ENCODE measurements at regions not wholly inside any gene's neighbourhood (a gene's known extent, or its start where the extent isn't known, plus 50 kb on each side); places are given as distances from the start of the nearest gene placed in this dataset.
A peak's percentile ranks its signal among the peaks of the same experiment; 100 is the strongest.

GRCh38 chr4:83207497-83208101, 77.0 kb downstream of the COQ2 start:
- intact Hi-C loops (cut with DNase I): no loop called here
- Histone ChIP-seq H3K27me3 (no peaks in the 10 kb centered on the region), H3K36me3 (no peaks in the 10 kb centered on the region), H3K4me1 (peaks cover 0 to 2% of the 10 kb centered on the region in 2 donors), H3K4me3 (no peak overlapping the region), H3K27ac (no peak overlapping the region), H3K9me3 (no peaks in the 10 kb centered on the region)
- peak; percentile 78 for ATAC-seq
- no peak for DNase-seq
- no peak for TF ChIP-seq CTCF (IDR thresholded peaks at IDR 0.05)

GRCh38 chr4:83205760-83206159, 78.8 kb downstream of the COQ2 start:
- TF ChIP-seq CTCF (IDR thresholded peaks at IDR 0.05): no peak
- DNase-seq (no peak), ATAC-seq (no peak)
- intact Hi-C loops (cut with DNase I): no loop called here
- Histone ChIP-seq H3K4me3 (no peak overlapping the region), H3K4me1 (no peaks in the 10 kb centered on the region), H3K27ac (no peak overlapping the region), H3K27me3 (no peaks in the 10 kb centered on the region), H3K36me3 (no peaks in the 10 kb centered on the region), H3K9me3 (no peaks in the 10 kb centered on the region)

- DNase-seq (no peak), ATAC-seq (no peak)
- Histone ChIP-seq H3K36me3 (no peaks in the 10 kb centered on the region), H3K27ac (no peak overlapping the region), H3K27me3 (no peaks in the 10 kb centered on the region), H3K4me1 (no peaks in the 10 kb centered on the region), H3K4me3 (no peak overlapping the region), H3K9me3 (no peaks in the 10 kb centered on the region)
- no peak for TF ChIP-seq CTCF (IDR thresholded peaks at IDR 0.05)
- intact Hi-C loops (cut with DNase I): no loop called here
These were observed 79.9 kb downstream of the COQ2 start for GRCh38 chr4:83204731-83205130.

GRCh38 chr4:83201761-83202160, 82.8 kb downstream of the COQ2 start:
- intact Hi-C loops (cut with DNase I): no loop called here

More at GRCh38 chr4:83201761-83202160, 82.8 kb downstream of the COQ2 start:
- Histone ChIP-seq H3K4me1 (peaks cover 0 to 9% of the 10 kb centered on the region in 2 donors), H3K4me3 (no peak overlapping the region), H3K9me3 (no peaks in the 10 kb centered on the region), H3K27me3 (no peaks in the 10 kb centered on the region), H3K27ac (no peak overlapping the region), H3K36me3 (no peaks in the 10 kb centered on the region)
- DNase-seq (no peak), ATAC-seq (no peak)
- no peak for TF ChIP-seq CTCF (IDR thresholded peaks at IDR 0.05)

Data from left lung (tissue), 4 donors.